ENCODE measurements at regions not wholly inside any gene's neighbourhood (a gene's known extent, or its start where the extent isn't known, plus 50 kb on each side); places are given as distances from the start of the nearest gene placed in this dataset.

DNA sequence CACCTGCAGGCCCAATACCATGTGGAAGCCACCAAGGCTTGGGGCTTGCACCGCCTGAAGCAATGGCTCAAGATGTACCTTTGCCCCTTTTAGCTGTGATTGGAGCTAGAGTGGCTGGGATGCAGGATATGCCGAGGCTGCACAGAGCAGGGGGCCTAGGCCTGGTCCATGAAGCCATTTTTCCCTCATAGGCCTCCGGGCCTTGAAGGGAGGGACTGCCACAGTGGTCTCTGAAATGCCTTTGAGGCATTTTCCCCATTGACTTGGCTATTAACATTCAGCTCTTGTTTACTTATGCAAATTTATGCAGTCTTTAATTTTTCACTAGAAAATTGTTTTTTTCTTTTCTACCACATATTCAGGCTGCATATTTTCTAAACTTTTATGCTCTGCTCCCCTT lies 203.2 kb upstream of the HHIP start:
- TF ChIP-seq TARDBP (IDR thresholded peaks at IDR 0.05) (no peak), SP1 (IDR thresholded peaks at IDR 0.05) (no peak), LEF1 (IDR thresholded peaks at IDR 0.05; ENCODE audit: borderline replicate concordance) (no peak), BHLHE40 (IDR thresholded peaks at IDR 0.05; ENCODE audit: borderline replicate concordance) (no peak), HDGF (IDR thresholded peaks at IDR 0.05; ENCODE audit: borderline replicate concordance) (no peak), CTBP1 (IDR thresholded peaks at IDR 0.05; ENCODE audit: borderline replicate concordance) (no peak), SUZ12 (IDR thresholded peaks at IDR 0.05) (no peak), FOXA1 (IDR thresholded peaks at IDR 0.05) (no peak), ARNT (IDR thresholded peaks at IDR 0.05) (no peak), FOXK2 (IDR thresholded peaks at IDR 0.05) (no peak), FOXM1 (IDR thresholded peaks at IDR 0.05; ENCODE audit: borderline replicate concordance) (no peak), ELF4 (IDR thresholded peaks at IDR 0.05) (no peak), NFRKB (IDR thresholded peaks at IDR 0.05) (no peak), L3MBTL2 (conservative IDR thresholded peaks at IDR 0.05) (no peak), ZNF384 (IDR thresholded peaks at IDR 0.05) (no peak)
- TF ChIP-seq, protein P1, sequence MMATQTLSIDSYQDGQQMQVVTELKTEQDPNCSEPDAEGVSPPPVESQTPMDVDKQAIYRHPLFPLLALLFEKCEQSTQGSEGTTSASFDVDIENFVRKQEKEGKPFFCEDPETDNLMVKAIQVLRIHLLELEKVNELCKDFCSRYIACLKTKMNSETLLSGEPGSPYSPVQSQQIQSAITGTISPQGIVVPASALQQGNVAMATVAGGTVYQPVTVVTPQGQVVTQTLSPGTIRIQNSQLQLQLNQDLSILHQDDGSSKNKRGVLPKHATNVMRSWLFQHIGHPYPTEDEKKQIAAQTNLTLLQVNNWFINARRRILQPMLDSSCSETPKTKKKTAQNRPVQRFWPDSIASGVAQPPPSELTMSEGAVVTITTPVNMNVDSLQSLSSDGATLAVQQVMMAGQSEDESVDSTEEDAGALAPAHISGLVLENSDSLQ (IDR thresholded peaks at IDR 0.05), result no peak
- POLR2A ChIA-PET, result no interaction called here
- CTCF ChIA-PET, result no interaction called here
- DNase-seq (ENCODE audit: extremely low spot score), result no peak

DNA sequence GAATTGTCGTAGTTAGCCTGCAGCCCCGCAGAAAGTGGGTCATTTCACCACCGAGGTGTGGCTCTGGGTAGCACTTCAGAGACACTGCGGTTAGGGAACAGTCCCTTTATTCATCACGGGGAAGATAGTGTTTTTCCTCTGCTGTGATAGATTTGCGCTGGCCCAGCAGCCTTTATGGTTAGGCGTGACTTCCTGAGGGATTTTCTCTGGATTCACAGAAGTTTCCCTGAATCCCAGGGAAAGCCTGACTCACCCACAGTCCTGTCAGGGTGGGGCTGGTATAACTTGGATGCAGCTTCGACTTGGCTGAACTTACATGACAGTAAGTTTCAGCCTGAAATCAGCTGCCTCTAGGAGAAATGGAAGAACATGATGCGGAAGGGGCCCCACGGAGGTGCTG lies 196.3 kb upstream of the HHIP start:
- no peak for DNase-seq (ENCODE audit: extremely low spot score)
- no peak for TF ChIP-seq CTBP1 (IDR thresholded peaks at IDR 0.05; ENCODE audit: borderline replicate concordance)
- no peak for TF ChIP-seq ELF4 (IDR thresholded peaks at IDR 0.05)
- TF ChIP-seq FOXA1 (IDR thresholded peaks at IDR 0.05), result no peak
- no peak for TF ChIP-seq ARNT (IDR thresholded peaks at IDR 0.05)
- no peak for TF ChIP-seq NFRKB (IDR thresholded peaks at IDR 0.05)
- TF ChIP-seq SUZ12 (IDR thresholded peaks at IDR 0.05), result no peak
- TF ChIP-seq SP1 (IDR thresholded peaks at IDR 0.05), result no peak
- no peak for TF ChIP-seq FOXM1 (IDR thresholded peaks at IDR 0.05; ENCODE audit: borderline replicate concordance)
- no peak for TF ChIP-seq ZNF384 (IDR thresholded peaks at IDR 0.05)
- TF ChIP-seq FOXK2 (IDR thresholded peaks at IDR 0.05), result no peak
- no peak for TF ChIP-seq LEF1 (IDR thresholded peaks at IDR 0.05; ENCODE audit: borderline replicate concordance)
- no peak for TF ChIP-seq L3MBTL2 (conservative IDR thresholded peaks at IDR 0.05)
- no peak for TF ChIP-seq TARDBP (IDR thresholded peaks at IDR 0.05)
- no peak for TF ChIP-seq HDGF (IDR thresholded peaks at IDR 0.05; ENCODE audit: borderline replicate concordance)
- TF ChIP-seq, protein P1 (IDR thresholded peaks at IDR 0.05), result no peak
- no peak for TF ChIP-seq BHLHE40 (IDR thresholded peaks at IDR 0.05; ENCODE audit: borderline replicate concordance)
- ChIA-PET CTCF (no interaction called here), POLR2A (no interaction called here)

DNA sequence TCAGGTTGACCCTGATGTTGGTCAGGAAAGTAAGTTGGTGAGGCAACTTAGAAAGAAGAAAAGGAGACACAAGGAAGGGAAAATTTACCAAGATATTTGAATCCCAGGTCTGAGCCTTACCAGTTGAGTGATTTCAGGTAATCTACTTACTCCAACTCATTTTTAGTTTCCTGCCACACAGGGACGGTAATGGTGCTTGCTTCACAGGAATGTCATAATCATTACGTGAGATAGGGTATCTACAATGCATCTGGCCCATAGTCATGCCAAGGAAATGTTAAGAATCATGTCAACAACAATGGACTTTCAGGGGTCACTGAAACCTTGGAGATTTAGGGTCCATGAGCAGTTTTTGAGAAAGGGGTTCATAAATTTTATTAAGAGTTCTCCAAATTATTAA lies 195.4 kb upstream of the HHIP start:
- CTCF ChIA-PET, result no interaction called here
- TF ChIP-seq FOXM1 (IDR thresholded peaks at IDR 0.05; ENCODE audit: borderline replicate concordance), result no peak
- no peak for TF ChIP-seq LEF1 (IDR thresholded peaks at IDR 0.05; ENCODE audit: borderline replicate concordance)
- TF ChIP-seq NFRKB (IDR thresholded peaks at IDR 0.05), result no peak
- no peak for TF ChIP-seq ARNT (IDR thresholded peaks at IDR 0.05)
- no peak for TF ChIP-seq CTBP1 (IDR thresholded peaks at IDR 0.05; ENCODE audit: borderline replicate concordance)
- no peak for TF ChIP-seq HDGF (IDR thresholded peaks at IDR 0.05; ENCODE audit: borderline replicate concordance)
- TF ChIP-seq, protein P1 (IDR thresholded peaks at IDR 0.05), result no peak
- TF ChIP-seq TARDBP (IDR thresholded peaks at IDR 0.05), result no peak
- no peak for TF ChIP-seq L3MBTL2 (conservative IDR thresholded peaks at IDR 0.05)
- no peak for TF ChIP-seq SUZ12 (IDR thresholded peaks at IDR 0.05)
- no peak for TF ChIP-seq FOXA1 (IDR thresholded peaks at IDR 0.05)
- no peak for TF ChIP-seq FOXK2 (IDR thresholded peaks at IDR 0.05)
- no peak for TF ChIP-seq BHLHE40 (IDR thresholded peaks at IDR 0.05; ENCODE audit: borderline replicate concordance)
- no peak for TF ChIP-seq ZNF384 (IDR thresholded peaks at IDR 0.05)
- TF ChIP-seq SP1 (IDR thresholded peaks at IDR 0.05), result no peak
- no peak for TF ChIP-seq ELF4 (IDR thresholded peaks at IDR 0.05)
- POLR2A ChIA-PET, result no interaction called here
- no peak for DNase-seq (ENCODE audit: extremely low spot score)

DNA sequence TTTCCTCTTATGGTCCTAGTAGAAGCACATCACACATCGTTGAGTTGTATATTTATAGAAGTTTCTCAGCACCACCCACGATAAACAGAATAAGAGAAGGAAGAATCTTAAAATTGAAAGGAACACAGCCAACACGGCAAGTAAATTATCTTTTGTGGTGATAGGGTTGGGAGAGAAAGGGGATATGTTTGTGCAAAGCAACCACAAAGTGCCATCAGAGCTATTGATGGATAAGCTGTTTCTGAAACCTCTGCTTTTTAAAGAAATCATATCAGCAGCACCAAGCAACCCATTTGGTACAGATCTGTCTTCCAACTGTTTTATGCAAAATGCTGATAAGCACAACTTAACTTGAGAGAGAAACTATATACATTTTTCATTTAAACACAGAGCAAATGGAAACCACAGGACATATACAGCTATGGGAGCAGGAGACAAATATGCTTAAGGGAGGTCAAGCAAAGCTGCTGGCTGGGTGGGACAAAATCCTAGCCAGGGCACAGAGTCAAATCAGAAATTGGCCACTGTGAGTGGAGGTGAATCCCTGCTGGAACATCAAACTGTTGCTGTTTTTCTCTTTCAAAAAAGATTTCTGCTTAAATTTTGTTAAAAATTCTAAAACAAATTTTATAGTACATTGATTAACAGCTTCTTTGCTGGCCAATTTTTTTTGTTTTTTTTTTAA lies 194.0 kb upstream of the HHIP start:
- CTCF ChIA-PET, result no interaction called here
- DNase-seq (ENCODE audit: extremely low spot score), result no peak
- POLR2A ChIA-PET, result no interaction called here
- TF ChIP-seq FOXA1 (IDR thresholded peaks at IDR 0.05), result no peak
- TF ChIP-seq BHLHE40 (IDR thresholded peaks at IDR 0.05; ENCODE audit: borderline replicate concordance), result no peak
- no peak for TF ChIP-seq ELF4 (IDR thresholded peaks at IDR 0.05)
- no peak for TF ChIP-seq SP1 (IDR thresholded peaks at IDR 0.05)
- TF ChIP-seq, protein P1 (IDR thresholded peaks at IDR 0.05), result no peak
- TF ChIP-seq FOXK2 (IDR thresholded peaks at IDR 0.05), result no peak
- TF ChIP-seq HDGF (IDR thresholded peaks at IDR 0.05; ENCODE audit: borderline replicate concordance), result no peak
- no peak for TF ChIP-seq LEF1 (IDR thresholded peaks at IDR 0.05; ENCODE audit: borderline replicate concordance)
- TF ChIP-seq CTBP1 (IDR thresholded peaks at IDR 0.05; ENCODE audit: borderline replicate concordance), result no peak
- TF ChIP-seq ZNF384 (IDR thresholded peaks at IDR 0.05), result no peak
- no peak for TF ChIP-seq NFRKB (IDR thresholded peaks at IDR 0.05)
- no peak for TF ChIP-seq FOXM1 (IDR thresholded peaks at IDR 0.05; ENCODE audit: borderline replicate concordance)

DNA sequence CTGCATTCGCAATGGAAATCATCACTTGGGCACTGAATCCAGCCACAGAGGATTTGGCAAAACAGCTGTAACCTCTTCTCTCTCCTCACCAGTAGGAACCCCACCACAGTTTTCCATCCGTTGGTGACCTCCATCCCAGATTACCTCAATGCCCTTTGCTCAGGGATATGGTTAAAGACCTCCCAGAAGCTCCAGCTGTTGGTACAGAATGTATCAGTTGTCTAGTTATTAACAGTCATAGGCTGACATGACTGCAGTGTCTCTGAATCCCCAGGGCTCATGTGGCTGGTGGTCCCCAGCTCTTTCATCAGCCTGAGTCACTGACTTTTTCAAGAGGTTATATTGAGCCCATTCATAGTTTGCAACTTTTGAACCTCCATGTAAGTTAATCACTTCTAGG lies 189.8 kb upstream of the HHIP start:
- no peak for TF ChIP-seq FOXK2 (IDR thresholded peaks at IDR 0.05)
- no peak for TF ChIP-seq LEF1 (IDR thresholded peaks at IDR 0.05; ENCODE audit: borderline replicate concordance)
- no peak for TF ChIP-seq TARDBP (IDR thresholded peaks at IDR 0.05)
- TF ChIP-seq, protein P1 (IDR thresholded peaks at IDR 0.05), result no peak
- TF ChIP-seq ARNT (IDR thresholded peaks at IDR 0.05), result no peak
- no peak for TF ChIP-seq SP1 (IDR thresholded peaks at IDR 0.05)
- TF ChIP-seq ELF4 (IDR thresholded peaks at IDR 0.05), result no peak
- TF ChIP-seq ZNF384 (IDR thresholded peaks at IDR 0.05), result no peak
- TF ChIP-seq FOXM1 (IDR thresholded peaks at IDR 0.05; ENCODE audit: borderline replicate concordance), result no peak
- no peak for TF ChIP-seq BHLHE40 (IDR thresholded peaks at IDR 0.05; ENCODE audit: borderline replicate concordance)
- TF ChIP-seq SUZ12 (IDR thresholded peaks at IDR 0.05), result no peak
- TF ChIP-seq NFRKB (IDR thresholded peaks at IDR 0.05), result no peak
- no peak for TF ChIP-seq FOXA1 (IDR thresholded peaks at IDR 0.05)
- no peak for TF ChIP-seq L3MBTL2 (conservative IDR thresholded peaks at IDR 0.05)
- TF ChIP-seq CTBP1 (IDR thresholded peaks at IDR 0.05; ENCODE audit: borderline replicate concordance), result no peak
- no peak for TF ChIP-seq HDGF (IDR thresholded peaks at IDR 0.05; ENCODE audit: borderline replicate concordance)
- CTCF ChIA-PET, result interaction anchor here (0.5 kb wide), 1 partner anchor 157 kb away, joined by 3 read pairs; no protein-coding TSS in a partner anchor
- POLR2A ChIA-PET, result no interaction called here
- DNase-seq (ENCODE audit: extremely low spot score), result no peak

Measured in HEK293T (cell line).